ENCODE measurements at regions not wholly inside any gene's neighbourhood (a gene's known extent, or its start where the extent isn't known, plus 50 kb on each side); places are given as distances from the start of the nearest gene placed in this dataset.
"Not testable (repeated sequence)": the region's sequence is repeated elsewhere in the genome, so short reads cannot be mapped to it uniquely, and the experiment has no call there.

- no peak for DNase-seq (ENCODE audit: low spot score)
Measured at GRCh38 chr6:71589254-71589653, 297.1 kb upstream of the RIMS1 start.

- no peak for DNase-seq (ENCODE audit: low spot score)
Measured at GRCh38 chr6:71592643-71593042, 293.7 kb upstream of the RIMS1 start.

- no peak for DNase-seq (ENCODE audit: low spot score)
Measured at GRCh38 chr6:71599359-71599758, 287.0 kb upstream of the RIMS1 start.

GRCh38 chr6:71602385-71603007 lies 283.9 kb upstream of the RIMS1 start:
- no peak for DNase-seq (ENCODE audit: low spot score)

- no peak for DNase-seq (ENCODE audit: low spot score)
Measured at GRCh38 chr6:71603021-71603420, 283.3 kb upstream of the RIMS1 start.

- DNase-seq (ENCODE audit: low spot score): no peak
Measured at GRCh38 chr6:71608646-71609045, 277.7 kb upstream of the RIMS1 start.

GRCh38 chr6:71619836-71620235 lies 266.5 kb upstream of the RIMS1 start:
- DNase-seq (ENCODE audit: low spot score): no peak

GRCh38 chr6:71621918-71622519 lies 264.3 kb upstream of the RIMS1 start:
- no peak for DNase-seq (ENCODE audit: low spot score)

- DNase-seq (ENCODE audit: low spot score): no peak
Measured at GRCh38 chr6:71642120-71642519, 244.2 kb upstream of the RIMS1 start.

GRCh38 chr6:71642793-71643192 lies 243.6 kb upstream of the RIMS1 start:
- DNase-seq (ENCODE audit: low spot score): no peak

GRCh38 chr6:71645299-71645698 lies 241.1 kb upstream of the RIMS1 start:
- no peak for DNase-seq (ENCODE audit: low spot score)

- DNase-seq (ENCODE audit: low spot score): no peak
Measured at GRCh38 chr6:71649915-71650314, 236.4 kb upstream of the RIMS1 start.

GRCh38 chr6:71651636-71652035 lies 234.7 kb upstream of the RIMS1 start:
- no peak for DNase-seq (ENCODE audit: low spot score)

- no peak for DNase-seq (ENCODE audit: low spot score)
Measured at GRCh38 chr6:71656121-71656520, 230.2 kb upstream of the RIMS1 start.

GRCh38 chr6:71665931-71666330 lies 220.4 kb upstream of the RIMS1 start:
- DNase-seq (ENCODE audit: low spot score): no peak

- no peak for DNase-seq (ENCODE audit: low spot score)
Measured at GRCh38 chr6:71672876-71673275, 213.5 kb upstream of the RIMS1 start.

- DNase-seq (ENCODE audit: low spot score): no peak
Measured at GRCh38 chr6:71675386-71675785, 211.0 kb upstream of the RIMS1 start.

- DNase-seq (ENCODE audit: low spot score): no peak
Measured at GRCh38 chr6:71676298-71676697, 210.1 kb upstream of the RIMS1 start.

GRCh38 chr6:71678091-71678490 lies 208.3 kb upstream of the RIMS1 start:
- no peak for DNase-seq (ENCODE audit: low spot score)

GRCh38 chr6:71681234-71681867 lies 205.0 kb upstream of the RIMS1 start:
- no peak for DNase-seq (ENCODE audit: low spot score)

- DNase-seq (ENCODE audit: low spot score): not testable (repeated sequence)
Measured at GRCh38 chr6:71686021-71686677, 200.2 kb upstream of the RIMS1 start.

- no peak for DNase-seq (ENCODE audit: low spot score)
Measured at GRCh38 chr6:71698702-71699101, 187.6 kb upstream of the RIMS1 start.
